Lower leg skin (tissue), 3 donors: ENCODE measurements at regions not wholly inside any gene's neighbourhood (a gene's known extent, or its start where the extent isn't known, plus 50 kb on each side); places are given as distances from the start of the nearest gene placed in this dataset.

ENCODE experiments used
- CTCF ChIP-seq, 3 donors: fragments of 450-650 bp; IDR thresholded peaks; one replicate each; pipeline ENCODE4 v1.5.1; 2016; ENCODE audit warnings: antibody characterized with exemption in 3 of 3, mild to moderate bottlenecking in 3 of 3, moderate library complexity in 2 of 3
- POLR2A ChIP-seq, 2 donors: fragments of 450-650 bp; IDR thresholded peaks; one replicate each; pipeline ENCODE4 v1.6.1; 2016 to 2017; ENCODE audit warnings: antibody characterized with exemption in 2 of 2, mild to moderate bottlenecking in 1 of 2, moderate library complexity in 1 of 2

DNA sequence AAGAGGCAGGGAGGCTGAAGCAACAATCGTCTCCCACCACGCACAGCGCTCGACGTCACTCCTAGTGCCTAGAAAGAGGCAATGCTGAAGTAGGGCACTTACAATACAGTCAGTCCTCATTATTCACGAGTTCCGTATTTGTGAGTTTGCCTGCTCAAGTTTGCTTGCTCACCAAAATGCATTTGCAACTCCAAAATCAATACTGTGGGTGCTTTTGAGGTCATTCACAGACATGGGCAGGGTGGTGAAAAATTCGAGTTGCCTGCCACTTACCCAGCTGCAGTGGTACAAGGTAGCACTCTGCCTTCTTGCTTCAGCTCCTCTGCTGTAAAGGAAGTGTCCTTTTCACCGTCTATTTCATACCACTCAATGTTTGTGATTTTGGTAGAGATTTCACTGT, 113.7 kb upstream of the NCK2 start:
- TF ChIP-seq CTCF (IDR thresholded peaks at IDR 0.05), result no peak
- no peak for TF ChIP-seq POLR2A (IDR thresholded peaks at IDR 0.05)
